ENCODE measurements at regions not wholly inside any gene's neighbourhood (a gene's known extent, or its start where the extent isn't known, plus 50 kb on each side); places are given as distances from the start of the nearest gene placed in this dataset.

DNA sequence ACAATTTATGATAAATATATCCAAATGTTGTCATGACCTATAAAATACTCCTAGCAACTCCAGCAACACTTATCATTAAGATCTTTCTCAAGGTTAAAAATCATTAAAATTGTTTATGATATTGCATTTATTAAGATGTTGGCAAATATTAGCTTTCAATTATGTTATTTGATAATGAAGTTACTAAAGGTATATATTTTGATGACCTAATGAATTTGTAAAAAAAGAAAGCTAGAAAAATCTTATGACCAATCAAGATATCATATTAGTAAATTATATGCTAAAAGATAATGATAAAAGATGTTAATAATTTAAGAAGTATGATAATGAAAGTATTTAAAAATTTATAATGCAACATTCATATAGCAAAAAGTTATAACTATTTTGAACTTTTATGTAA lies 66.3 kb upstream of the RAB18 start:
- TF ChIP-seq, protein P1, sequence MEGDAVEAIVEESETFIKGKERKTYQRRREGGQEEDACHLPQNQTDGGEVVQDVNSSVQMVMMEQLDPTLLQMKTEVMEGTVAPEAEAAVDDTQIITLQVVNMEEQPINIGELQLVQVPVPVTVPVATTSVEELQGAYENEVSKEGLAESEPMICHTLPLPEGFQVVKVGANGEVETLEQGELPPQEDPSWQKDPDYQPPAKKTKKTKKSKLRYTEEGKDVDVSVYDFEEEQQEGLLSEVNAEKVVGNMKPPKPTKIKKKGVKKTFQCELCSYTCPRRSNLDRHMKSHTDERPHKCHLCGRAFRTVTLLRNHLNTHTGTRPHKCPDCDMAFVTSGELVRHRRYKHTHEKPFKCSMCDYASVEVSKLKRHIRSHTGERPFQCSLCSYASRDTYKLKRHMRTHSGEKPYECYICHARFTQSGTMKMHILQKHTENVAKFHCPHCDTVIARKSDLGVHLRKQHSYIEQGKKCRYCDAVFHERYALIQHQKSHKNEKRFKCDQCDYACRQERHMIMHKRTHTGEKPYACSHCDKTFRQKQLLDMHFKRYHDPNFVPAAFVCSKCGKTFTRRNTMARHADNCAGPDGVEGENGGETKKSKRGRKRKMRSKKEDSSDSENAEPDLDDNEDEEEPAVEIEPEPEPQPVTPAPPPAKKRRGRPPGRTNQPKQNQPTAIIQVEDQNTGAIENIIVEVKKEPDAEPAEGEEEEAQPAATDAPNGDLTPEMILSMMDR (IDR thresholded peaks at IDR 0.05; ENCODE audit: low read depth, low read length, poor library complexity, severe bottlenecking): no peak
- TF ChIP-seq EZH2phosphoT487 (IDR thresholded peaks at IDR 0.05; ENCODE audit: borderline replicate concordance, low read length): no peak
- H3K36me3 ChIP-seq (ENCODE audit: control insufficient read depth, low read length): no peaks in the 10 kb centered on the region
- peaks cover 7% of the 10 kb centered on the region; the same call in 1 of the 2 replicates for H3K27me3 ChIP-seq (ENCODE audit: control insufficient read depth, low read length)
- no peaks in the 10 kb centered on the region for H3K79me2 ChIP-seq (ENCODE audit: control insufficient read depth, low read length)
- H3K9me3 ChIP-seq (ENCODE audit: control insufficient read depth, insufficient read depth, low read length): no peaks in the 10 kb centered on the region
- no peaks in the 10 kb centered on the region for H3K4me1 ChIP-seq (ENCODE audit: control insufficient read depth, low read length)
- no peaks in the 10 kb centered on the region for H3K9me2 ChIP-seq (replicated peaks; ENCODE audit: control insufficient read depth, low read length)
- no peak overlapping the region for H3K4me3 ChIP-seq (ENCODE audit: low read length)
- no peaks in the 10 kb centered on the region for H3F3A ChIP-seq (ENCODE audit: control insufficient read depth, insufficient read depth)
- H3K4me2 ChIP-seq (ENCODE audit: low read length): no peak overlapping the region
- no peak overlapping the region for H3K27ac ChIP-seq (ENCODE audit: low read depth, low read length)
- no peaks in the 10 kb centered on the region for H4K20me1 ChIP-seq (ENCODE audit: control insufficient read depth, insufficient read depth, low read depth, low read length)

DNA sequence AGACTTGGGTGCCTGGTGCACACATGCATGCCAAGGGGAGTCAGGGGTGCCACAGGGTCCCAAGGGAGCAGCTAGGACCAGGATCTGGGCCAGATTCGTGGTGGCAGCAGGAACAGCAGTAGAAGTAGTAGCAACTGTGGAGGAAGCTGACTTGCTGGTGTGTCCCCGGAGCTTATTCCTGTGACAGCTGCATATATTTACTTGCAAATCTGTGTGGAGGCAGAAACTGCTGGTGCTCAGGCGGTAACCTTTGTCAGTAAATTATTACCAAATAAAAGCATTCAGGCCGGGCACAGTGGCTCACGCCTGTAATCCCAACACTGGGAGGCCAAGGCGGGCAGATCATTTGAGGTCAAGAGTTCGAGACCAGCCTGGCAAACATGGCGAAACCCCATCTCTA lies 67.4 kb upstream of the RAB18 start:
- no peaks in the 10 kb centered on the region for H4K20me1 ChIP-seq (ENCODE audit: control insufficient read depth, insufficient read depth, low read depth, low read length)
- H3F3A ChIP-seq (ENCODE audit: control insufficient read depth, insufficient read depth): no peaks in the 10 kb centered on the region
- no peak overlapping the region for H3K4me3 ChIP-seq (ENCODE audit: low read length)
- H3K27me3 ChIP-seq (ENCODE audit: control insufficient read depth, low read length): peaks cover 7% of the 10 kb centered on the region; the same call in 1 of the 2 replicates
- no peaks in the 10 kb centered on the region for H3K9me2 ChIP-seq (replicated peaks; ENCODE audit: control insufficient read depth, low read length)
- no peaks in the 10 kb centered on the region for H3K4me1 ChIP-seq (ENCODE audit: control insufficient read depth, low read length)
- H3K9me3 ChIP-seq (ENCODE audit: control insufficient read depth, insufficient read depth, low read length): no peaks in the 10 kb centered on the region
- no peak for TF ChIP-seq EZH2phosphoT487 (IDR thresholded peaks at IDR 0.05; ENCODE audit: borderline replicate concordance, low read length)
- TF ChIP-seq, protein P1 (IDR thresholded peaks at IDR 0.05; ENCODE audit: low read depth, low read length, poor library complexity, severe bottlenecking): no peak
- H3K36me3 ChIP-seq (ENCODE audit: control insufficient read depth, low read length): no peaks in the 10 kb centered on the region
- H3K4me2 ChIP-seq (ENCODE audit: low read length): no peak overlapping the region
- H3K27ac ChIP-seq (ENCODE audit: low read depth, low read length): no peak overlapping the region
- no peaks in the 10 kb centered on the region for H3K79me2 ChIP-seq (ENCODE audit: control insufficient read depth, low read length)

DNA sequence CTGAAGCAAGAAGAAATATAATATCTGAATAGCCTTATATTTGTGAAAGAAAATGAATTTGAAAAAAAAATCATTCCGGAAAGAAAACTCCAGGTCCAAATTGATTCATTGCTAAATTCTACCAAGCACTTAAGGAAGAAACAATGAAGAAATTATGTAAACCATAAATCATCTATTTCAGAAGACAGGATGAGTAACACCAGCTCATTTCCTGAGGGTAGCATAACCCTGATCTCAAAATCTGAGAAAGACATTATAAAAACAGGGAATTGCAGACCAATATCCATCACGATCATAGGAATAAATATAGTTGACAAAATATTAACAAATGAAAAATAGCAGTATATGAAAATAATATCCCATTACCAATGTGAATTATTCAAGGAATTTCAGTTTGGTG lies 70.1 kb upstream of the RAB18 start:
- Histone ChIP-seq H3K79me2 (ENCODE audit: control insufficient read depth, low read length) (no peaks in the 10 kb centered on the region), H3K9me3 (ENCODE audit: control insufficient read depth, insufficient read depth, low read length) (no peaks in the 10 kb centered on the region), H3K27me3 (ENCODE audit: control insufficient read depth, low read length) (peaks cover 1% of the 10 kb centered on the region; the same call in 1 of the 2 replicates), H3K4me1 (ENCODE audit: control insufficient read depth, low read length) (no peaks in the 10 kb centered on the region), H3K4me3 (ENCODE audit: low read length) (no peak overlapping the region), H3K36me3 (ENCODE audit: control insufficient read depth, low read length) (no peaks in the 10 kb centered on the region), H3K4me2 (ENCODE audit: low read length) (no peak overlapping the region), H3K9me2 (replicated peaks; ENCODE audit: control insufficient read depth, low read length) (no peaks in the 10 kb centered on the region), H3K27ac (ENCODE audit: low read depth, low read length) (no peak overlapping the region), H3F3A (ENCODE audit: control insufficient read depth, insufficient read depth) (no peaks in the 10 kb centered on the region), H4K20me1 (ENCODE audit: control insufficient read depth, insufficient read depth, low read depth, low read length) (no peaks in the 10 kb centered on the region)
- no peak for TF ChIP-seq EZH2phosphoT487 (IDR thresholded peaks at IDR 0.05; ENCODE audit: borderline replicate concordance, low read length)
- TF ChIP-seq, protein P1 (IDR thresholded peaks at IDR 0.05; ENCODE audit: low read depth, low read length, poor library complexity, severe bottlenecking): no peak

All from DOHH2 (cell line).